ENCODE measurements at regions not wholly inside any gene's neighbourhood (a gene's known extent, or its start where the extent isn't known, plus 50 kb on each side); places are given as distances from the start of the nearest gene placed in this dataset.

GRCh38 chr3:160154596-160154995, 70.6 kb upstream of the C3orf80 start:
- no peak overlapping the region for H3K4me3 ChIP-seq (ENCODE audit: control insufficient read depth, low read depth, low read length)
- TF ChIP-seq CTCF (IDR thresholded peaks at IDR 0.05; ENCODE audit: control insufficient read depth, insufficient read depth, low read depth, low read length, missing control alignments) = no peak
- DNase-seq (ENCODE audit: low read depth) = no peak

- no peak for DNase-seq (ENCODE audit: low read depth)
- TF ChIP-seq CTCF (IDR thresholded peaks at IDR 0.05; ENCODE audit: control insufficient read depth, insufficient read depth, low read depth, low read length, missing control alignments) = no peak
- H3K4me3 ChIP-seq (ENCODE audit: control insufficient read depth, low read depth, low read length) = no peak overlapping the region
Observed at GRCh38 chr3:160157321-160157720, 67.9 kb upstream of the C3orf80 start.

- DNase-seq (ENCODE audit: low read depth) = no peak
- no peak overlapping the region for H3K4me3 ChIP-seq (ENCODE audit: control insufficient read depth, low read depth, low read length)
- no peak for TF ChIP-seq CTCF (IDR thresholded peaks at IDR 0.05; ENCODE audit: control insufficient read depth, insufficient read depth, low read depth, low read length, missing control alignments)
Observed at GRCh38 chr3:160159341-160159740, 65.9 kb upstream of the C3orf80 start.

- no peak for DNase-seq (ENCODE audit: low read depth)
- H3K4me3 ChIP-seq (ENCODE audit: control insufficient read depth, low read depth, low read length) = no peak overlapping the region
- no peak for TF ChIP-seq CTCF (IDR thresholded peaks at IDR 0.05; ENCODE audit: control insufficient read depth, insufficient read depth, low read depth, low read length, missing control alignments)
Observed at GRCh38 chr3:160159806-160160205, 65.4 kb upstream of the C3orf80 start.

GRCh38 chr3:160161921-160162320, 63.3 kb upstream of the C3orf80 start:
- no peak for DNase-seq (ENCODE audit: low read depth)
- H3K4me3 ChIP-seq (ENCODE audit: control insufficient read depth, low read depth, low read length) = no peak overlapping the region
- no peak for TF ChIP-seq CTCF (IDR thresholded peaks at IDR 0.05; ENCODE audit: control insufficient read depth, insufficient read depth, low read depth, low read length, missing control alignments)

GRCh38 chr3:160162440-160162839, 62.8 kb upstream of the C3orf80 start:
- H3K4me3 ChIP-seq (ENCODE audit: control insufficient read depth, low read depth, low read length) = no peak overlapping the region
- DNase-seq (ENCODE audit: low read depth) = no peak
- no peak for TF ChIP-seq CTCF (IDR thresholded peaks at IDR 0.05; ENCODE audit: control insufficient read depth, insufficient read depth, low read depth, low read length, missing control alignments)
